SK-N-DZ (cell line): ENCODE measurements at regions not wholly inside any gene's neighbourhood (a gene's known extent, or its start where the extent isn't known, plus 50 kb on each side); places are given as distances from the start of the nearest gene placed in this dataset.
"Not testable (repeated sequence)": the region's sequence is repeated elsewhere in the genome, so short reads cannot be mapped to it uniquely, and the experiment has no call there.

Experiments
- DNase-seq: peaks from one replicate; pipeline ENCODE4 v3.0.0-alpha.2; 2015; ENCODE audit warnings: low spot score

DNA sequence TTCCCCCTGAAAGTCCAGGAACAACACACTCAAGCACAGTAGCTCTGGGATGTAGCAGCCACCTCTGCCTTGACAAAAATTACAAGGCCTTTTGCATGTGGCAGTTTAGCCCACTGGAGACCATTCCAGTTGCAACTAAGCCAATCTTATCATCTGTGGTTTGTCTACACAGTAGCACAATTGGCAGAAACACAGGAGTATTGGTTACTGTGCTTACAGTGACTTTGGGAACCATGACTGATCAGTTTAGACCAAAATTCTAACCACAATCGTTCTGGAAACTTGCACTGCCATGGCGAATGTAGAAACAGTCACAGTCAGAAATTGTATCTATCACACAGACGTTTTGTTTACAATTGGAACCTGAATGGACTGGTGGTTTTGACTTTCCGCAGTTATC, 403.7 kb upstream of the MEIS1 start:
- no peak for DNase-seq

DNA sequence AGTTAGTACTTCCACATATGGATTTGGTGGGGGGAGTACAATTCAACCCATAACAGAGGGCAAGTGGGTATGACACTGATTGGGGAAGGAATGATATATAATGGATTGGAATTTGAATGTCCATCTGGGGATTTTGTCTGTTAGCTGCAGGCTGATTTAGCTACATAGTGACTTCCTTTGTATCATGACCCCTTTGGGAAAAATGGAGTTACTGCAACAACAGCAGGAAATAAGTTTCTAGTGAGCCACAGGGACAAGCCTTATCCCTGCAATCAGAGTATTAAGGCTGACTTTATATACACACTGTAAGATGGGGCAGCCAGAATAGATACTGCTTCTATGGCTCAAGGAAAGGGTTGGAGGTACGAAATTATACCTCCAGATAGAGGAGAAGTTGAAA, 404.4 kb upstream of the MEIS1 start:
- DNase-seq, result peak; percentile 9

DNA sequence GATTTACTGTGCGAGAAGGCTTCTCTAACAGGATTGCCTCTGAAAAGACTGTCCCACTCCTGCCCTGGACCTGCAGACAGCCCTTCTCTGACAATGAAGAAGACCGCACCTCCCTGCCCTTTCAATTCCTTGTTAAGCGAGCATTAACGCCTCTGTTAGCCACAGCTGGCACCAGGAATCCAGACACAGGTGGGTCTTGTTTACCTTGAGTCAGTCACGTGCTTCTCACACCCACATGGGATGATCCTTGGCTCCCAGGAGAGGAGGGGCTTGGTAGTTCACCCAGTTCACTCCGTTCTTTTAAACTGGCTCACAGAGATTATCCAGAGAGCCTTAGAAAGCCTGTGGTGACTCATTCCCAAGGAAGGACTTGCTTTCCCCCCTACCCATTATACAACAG, 410.5 kb upstream of the MEIS1 start:
- DNase-seq, result no peak

DNA sequence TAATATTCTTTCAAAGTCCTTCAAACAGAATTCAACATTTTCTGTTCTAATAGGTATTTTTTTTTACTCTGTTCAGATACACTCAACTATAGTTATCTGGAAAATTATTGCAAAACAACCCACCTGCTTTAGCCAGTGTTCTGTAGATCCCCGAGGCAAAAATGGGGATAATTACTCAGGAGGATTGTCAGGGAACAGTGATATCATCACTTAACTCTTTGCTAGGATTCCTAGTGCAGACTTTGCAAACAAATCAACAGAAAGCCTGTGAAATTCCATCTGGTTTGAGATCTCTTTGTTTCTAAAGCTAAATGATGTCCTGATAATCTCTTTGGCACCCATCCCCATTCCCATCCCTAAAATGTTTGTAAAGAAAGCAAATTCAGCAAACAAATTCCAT, 413.6 kb upstream of the MEIS1 start:
- DNase-seq, result no peak

DNA sequence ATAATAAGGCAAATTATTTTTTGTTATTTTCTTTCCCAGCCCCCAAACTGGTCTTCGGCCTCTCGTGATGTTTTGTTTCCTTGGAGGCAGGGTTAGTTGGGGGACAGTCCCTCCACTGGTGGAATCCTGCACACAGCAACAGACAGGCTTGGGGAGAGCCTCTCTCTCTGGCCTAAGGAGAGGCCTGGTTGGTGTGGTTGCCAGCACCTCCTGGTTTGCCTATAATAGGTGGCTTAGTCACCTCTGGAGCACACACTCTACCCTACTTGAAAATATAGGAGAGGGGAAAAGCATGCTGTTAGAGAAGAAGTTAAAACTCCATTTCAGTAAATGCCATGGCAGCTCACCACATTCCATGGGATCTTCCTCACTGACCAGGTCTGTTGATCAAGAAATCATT, 417.2 kb upstream of the MEIS1 start:
- DNase-seq, result no peak

DNA sequence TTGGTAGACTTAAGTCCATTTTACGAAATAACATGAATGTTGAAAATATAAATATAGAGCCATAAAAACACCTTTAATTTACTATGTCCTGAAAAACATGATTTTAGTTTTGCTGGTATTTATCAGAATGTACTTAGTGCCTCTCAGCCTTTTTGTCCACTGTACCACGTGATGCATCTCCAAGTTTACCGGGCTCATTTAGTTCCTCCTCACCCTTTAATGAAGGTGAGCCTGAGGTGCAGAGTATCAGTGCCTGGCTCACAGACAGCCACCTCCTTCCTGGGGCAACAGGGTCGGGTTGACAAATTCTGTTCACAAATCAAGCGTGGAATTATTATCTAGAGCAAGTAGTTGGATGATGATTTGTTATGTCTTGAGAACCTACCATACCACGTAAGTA, 420.5 kb upstream of the MEIS1 start:
- DNase-seq, result no peak

DNA sequence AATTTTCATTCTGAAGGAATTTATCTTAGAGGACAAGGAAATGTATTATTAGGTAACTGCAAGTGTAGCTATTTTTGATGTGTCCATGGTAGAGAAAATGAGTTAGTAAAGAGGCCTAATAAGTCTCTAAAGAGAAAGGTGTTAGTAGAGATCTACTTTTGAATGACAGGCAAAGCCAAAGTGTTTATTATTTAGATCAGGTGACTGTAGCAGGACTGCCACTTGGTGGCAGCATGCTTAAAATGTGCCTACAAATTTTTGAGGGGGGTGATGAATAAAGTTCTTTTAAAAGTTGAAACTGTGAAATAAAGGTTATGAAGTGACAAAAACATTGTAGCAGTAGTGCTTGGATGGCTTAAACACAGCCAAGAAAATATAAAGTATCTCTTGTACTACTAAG, 421.5 kb upstream of the MEIS1 start:
- DNase-seq, result no peak

DNA sequence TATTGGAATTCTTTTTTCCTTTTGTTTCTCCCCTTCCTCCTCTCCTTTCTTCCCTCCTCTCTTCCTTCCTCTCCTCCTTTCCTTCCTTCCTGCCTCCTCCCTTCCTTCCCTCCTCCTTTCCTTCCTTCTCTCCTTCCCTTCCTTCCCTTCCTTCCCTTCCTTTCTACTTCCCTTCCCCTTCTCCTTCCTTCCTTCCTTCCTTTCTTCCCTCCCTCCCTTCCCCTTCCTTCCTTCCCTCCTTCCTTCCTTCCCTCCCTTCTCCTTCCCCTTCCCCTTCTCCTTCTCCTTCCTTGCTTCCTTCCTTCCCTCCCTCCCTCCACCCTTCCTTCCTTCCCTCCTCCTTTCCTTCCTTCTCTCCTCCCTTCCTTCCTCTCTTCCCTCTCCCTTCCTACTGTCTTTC, 431.0 kb upstream of the MEIS1 start:
- no peak for DNase-seq

DNA sequence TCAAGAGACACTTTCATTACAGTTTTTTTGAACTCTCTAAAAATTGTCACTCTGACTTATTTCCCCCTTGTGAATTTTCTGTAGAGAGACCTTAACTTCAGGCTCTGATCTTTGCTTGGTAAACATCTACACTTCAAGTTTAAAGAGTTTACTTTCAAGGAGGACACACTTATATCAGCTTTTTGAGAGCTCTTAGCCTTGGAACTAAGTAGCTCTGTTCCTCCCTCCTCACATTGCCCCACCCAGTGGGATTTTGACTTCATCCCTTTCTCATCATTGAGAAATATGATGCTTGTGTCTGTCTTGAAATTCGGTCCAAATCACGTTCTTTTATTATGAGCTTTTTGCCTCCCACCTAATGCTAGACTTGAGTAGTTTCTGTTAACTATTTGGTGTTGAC, 433.4 kb upstream of the MEIS1 start:
- no peak for DNase-seq

DNA sequence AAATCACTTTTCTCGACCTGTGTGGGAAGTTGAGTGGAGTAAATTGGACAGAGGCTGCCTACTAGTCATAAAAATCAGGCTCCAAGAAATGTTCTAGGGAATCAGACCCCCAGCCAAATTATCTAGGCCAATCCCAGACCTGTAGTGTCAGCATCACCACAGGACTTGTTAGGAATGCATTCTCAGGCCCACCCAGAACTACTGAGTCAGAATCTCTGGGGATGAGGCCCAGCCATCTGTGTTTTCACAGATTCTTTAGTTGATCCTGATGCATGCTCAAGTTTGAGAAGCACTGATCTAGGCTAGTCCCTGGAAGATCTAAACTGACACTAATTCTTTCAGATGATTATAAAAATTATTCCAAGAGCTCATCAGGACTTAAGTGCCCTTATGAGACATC, 434.0 kb upstream of the MEIS1 start:
- no peak for DNase-seq

DNA sequence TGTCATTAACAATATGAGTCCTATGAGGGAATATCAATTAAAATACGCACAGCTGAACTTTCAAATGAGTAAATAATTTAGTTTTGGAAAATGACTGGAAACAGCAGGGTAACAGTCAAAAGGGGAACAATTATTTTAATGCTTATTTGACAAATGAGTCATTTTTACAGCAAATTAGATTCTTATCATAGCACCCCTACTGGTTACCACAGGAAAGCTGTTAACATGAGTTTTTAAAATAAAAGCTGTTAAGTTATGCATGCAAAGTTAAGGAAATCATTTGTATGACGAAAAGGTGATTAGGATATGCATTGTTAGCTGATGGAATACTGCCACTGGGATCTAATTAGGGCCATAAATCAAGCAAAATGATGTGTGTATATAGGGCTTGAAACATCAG, 435.1 kb upstream of the MEIS1 start:
- no peak for DNase-seq

DNA sequence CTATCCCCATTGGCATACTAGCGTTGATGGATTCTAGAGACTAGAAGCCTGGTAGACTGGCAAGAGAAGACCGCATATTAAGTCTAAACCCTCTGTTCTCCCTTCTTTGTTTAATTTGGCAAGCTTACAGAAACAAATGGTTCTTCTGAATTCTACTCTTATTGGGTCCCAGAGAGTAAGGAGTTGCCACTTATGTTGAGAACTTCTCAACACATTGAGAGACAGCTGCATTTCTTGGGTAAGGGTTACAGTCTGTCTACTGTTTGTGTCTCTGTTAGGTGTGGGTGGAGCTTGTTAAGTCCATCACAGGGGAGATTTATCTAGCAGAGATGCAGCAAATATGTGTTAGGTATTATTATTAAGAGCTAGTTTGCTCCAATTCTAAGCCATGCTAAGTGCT, 435.8 kb upstream of the MEIS1 start:
- no peak for DNase-seq

DNA sequence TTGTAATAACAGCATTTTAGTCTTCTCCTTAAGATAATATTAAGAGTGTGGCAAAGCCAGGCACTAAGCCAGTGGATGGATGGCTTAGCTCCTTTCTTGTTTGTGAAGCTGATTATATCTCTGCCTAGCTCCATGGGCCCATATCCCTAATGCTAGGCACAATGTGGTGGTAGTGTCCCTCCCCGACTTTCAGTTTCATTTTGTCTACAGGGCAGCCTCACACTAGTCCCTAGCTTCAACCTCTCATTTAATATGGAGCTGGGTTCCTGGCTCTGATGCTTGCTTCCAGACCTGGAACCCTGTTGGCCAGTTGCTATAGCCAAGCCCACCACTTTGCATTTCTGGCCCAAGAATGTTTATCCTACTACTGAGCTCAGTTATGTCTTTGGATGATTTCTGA, 437.0 kb upstream of the MEIS1 start:
- DNase-seq, result no peak

DNA sequence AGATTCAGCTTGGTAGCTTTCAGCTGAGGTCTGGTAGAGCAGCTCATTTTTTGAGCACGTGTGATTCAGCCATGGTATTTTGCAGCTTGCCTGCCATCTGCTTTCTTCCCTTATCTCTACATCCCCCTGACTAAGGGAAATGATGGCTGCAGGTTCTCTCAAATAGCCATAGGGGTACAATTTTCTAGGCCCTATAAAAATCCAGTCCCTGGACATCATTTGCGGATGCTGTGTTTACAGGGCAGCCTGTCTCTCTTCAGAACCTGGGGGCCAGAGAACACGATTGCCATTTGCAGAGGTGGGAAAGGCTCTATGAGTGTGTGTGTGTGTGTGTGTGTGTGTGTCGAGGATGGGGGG, 442.7 kb upstream of the MEIS1 start:
- DNase-seq, result peak; percentile 41

DNA sequence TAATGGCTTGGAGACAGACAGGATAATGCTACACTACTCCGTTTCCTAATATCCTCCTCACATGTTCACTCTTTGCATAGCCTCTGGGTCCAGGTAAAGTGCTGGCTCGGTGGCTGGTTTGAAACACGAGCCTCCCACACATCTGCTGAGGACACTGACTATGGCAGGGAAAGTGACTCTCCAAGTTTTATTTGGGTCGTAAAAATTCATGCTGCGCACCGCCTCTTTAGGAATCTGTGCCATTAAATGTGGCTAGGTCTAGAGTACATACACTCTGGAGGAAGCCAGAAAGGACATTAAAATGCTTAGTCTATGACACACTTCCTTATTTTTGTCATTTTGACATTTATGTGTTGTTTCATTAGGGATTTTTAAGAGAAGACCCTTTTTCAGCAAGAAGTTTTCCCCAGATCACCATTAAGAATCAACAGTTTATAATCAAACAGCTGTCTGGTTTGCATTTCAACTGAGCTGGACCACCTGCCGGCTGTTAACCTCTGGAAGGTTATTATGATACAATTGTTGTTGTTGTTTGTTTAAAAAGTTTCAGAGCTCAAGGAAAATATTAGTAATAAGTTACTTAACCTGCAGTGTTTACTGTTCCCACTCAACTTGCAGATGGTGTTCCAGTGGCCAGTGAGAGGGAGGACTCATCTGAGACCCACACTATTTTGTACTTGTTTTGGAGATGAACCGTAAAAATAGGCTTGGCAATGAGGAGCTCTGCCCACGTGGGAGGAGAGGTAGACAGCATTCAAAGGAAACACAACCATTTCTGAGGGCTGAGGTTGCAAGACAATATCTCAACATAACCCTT, 443.3 kb upstream of the MEIS1 start:
- no peak for DNase-seq

DNA sequence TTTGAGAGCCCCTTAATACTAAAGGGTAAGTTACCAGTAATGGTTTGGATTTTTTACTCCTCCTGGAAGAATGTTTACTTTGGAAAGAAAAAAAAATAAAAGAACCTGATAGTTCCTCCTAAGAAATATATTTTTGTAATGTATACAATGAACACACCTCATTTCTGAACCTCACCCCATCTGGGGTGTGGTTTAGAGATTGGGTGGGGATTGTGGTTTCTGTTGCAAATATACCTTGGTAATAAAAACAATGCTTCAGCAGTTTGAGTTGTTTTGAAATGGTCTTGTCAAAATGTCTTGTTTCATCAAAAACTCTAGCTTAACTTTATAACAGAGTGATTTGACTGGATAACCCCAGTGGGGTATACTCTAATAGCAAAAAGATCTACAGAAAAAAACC, 448.9 kb upstream of the MEIS1 start:
- DNase-seq, result no peak

DNA sequence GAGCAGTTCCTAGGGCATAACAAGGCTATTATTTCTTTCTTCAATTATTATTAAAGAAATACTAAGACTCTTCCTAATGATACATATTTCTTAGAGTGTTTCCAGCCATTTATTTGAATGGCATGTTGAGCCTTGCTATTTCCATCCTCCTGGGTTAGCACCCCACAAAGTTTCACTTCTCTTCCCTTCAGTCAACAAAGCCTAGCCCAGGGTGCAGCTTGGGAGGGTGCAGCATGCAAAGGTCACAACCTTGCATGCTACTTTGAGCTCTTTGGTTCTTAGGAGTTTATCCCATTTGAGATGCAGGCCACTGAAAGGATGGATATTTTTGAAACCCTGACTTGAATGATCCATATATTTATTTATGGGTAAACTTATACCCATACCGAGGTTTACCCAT, 454.4 kb upstream of the MEIS1 start:
- no peak for DNase-seq

DNA sequence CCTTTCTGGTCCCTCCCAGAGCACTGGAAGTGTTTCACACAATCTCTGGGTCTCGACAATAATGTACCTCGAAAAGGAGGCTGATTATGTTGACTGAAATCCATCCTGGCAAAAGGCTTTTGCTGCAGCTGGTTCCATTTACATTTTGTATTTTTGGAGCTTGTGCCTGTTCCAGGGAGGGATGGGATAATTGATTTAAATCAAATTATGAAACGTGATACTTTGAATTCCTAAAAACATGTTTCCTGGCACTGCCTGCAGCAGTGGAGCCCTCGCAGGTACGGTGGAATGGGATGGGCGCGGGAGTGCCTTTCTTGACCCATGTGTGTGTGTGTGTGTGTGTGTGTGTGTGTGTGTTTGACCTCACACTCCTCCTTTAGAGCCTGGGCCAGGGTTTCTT, 455.5 kb upstream of the MEIS1 start:
- peak; percentile 67 for DNase-seq

DNA sequence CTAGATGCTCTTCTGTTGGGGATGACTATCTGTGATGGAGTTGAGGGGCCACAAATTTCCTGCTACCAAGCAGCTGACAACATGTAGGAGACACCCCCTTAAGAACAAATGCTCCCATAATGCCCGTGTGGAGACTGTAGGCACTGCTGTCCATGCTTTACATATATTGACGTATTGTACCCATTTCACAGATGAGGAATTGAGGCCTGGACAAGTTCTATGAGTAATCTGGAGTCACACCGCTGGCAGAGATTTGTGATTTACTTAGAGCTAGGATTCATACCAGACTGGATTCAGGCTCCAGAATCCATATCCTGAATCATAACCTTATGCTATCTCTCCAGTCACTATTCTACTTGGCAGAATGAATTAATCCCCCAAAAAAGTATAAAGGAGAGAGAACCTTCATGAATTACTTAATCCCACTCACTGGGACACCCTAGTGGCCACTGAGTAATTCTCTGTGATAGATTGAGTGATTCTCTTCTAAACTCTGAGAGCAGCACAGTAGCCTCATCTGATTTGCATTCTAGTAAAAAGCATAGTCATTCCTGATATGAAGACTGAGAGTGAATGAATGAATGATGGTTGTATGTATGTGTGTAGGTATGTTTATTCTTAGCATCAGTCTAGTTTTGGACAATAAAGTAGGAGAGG, 460.7 kb upstream of the MEIS1 start:
- no peak for DNase-seq

DNA sequence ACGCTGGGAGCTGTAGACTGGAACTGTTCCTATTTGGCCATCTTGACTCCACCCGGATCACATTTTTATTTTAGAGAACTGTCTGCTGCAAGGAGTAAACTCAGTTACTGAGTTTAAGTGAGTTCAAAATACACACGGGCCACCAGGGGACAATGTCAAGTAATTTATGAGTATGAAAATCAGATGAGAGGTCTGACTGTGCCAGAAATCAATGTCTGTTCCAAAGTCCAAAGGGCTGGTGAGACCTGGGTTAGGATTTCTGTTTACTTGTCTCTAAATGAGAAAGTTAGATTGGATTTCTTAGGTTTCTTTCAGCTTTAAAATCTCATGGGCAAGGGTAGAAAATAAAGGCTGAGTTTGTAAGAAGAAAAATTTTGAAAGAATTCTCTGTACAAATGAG, 465.8 kb upstream of the MEIS1 start:
- DNase-seq, result no peak

DNA sequence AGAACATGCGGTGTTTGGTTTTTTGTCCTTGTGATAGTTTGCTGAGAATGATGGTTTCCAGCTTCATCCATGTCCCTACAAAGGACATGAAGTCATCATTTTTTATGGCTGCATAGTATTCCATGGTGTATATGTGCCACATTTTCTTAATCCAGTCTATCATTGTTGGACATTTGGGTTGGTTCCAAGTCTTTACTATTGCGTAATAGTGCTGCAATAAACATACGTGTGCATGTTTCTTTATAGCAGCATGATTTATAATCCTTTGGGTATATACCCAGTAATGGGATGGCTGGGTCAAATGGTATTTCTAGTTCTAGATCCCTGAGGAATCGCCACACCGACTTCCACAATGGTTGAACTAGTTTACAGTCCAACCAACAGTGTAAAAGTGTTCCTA, 471.6 kb upstream of the MEIS1 start:
- DNase-seq, result not testable (repeated sequence)

DNA sequence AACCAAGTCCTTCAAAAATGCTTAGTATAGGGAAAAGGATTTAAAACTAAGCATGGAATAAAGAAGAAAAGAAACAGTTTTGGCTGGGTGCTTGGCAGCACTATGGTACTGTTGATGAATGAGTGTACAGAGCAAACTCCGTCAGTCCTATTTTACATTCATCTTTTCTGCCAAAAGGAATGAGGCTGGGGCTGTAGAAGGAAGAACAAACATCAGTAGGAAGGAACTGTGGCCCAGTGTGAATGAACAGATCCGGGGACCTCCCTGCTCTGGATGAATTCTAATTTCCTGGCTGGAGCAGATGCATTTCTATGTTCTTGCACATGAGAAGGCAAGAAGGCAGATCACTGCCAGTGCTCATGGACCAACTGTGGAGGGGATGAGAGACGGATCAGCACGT, 474.0 kb upstream of the MEIS1 start:
- no peak for DNase-seq

DNA sequence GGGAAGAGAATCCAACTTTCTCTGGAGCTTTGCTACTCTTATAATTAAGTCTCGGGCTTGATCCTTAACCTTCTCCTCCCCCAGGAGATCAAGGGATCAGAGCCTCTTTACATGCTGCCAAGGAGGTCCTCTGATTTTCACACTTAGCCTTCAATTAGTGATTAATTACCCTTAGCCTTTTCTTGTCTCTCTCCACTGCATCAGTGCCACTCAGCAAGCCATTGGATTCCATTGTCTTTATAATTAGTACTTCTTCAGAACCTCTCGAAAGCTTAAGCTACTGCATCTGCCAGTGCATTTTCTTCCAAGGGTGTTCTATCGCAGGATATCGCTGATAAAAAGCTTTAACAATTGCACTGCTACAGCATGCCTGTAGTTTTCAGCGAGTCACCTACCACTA, 477.0 kb upstream of the MEIS1 start:
- no peak for DNase-seq

DNA sequence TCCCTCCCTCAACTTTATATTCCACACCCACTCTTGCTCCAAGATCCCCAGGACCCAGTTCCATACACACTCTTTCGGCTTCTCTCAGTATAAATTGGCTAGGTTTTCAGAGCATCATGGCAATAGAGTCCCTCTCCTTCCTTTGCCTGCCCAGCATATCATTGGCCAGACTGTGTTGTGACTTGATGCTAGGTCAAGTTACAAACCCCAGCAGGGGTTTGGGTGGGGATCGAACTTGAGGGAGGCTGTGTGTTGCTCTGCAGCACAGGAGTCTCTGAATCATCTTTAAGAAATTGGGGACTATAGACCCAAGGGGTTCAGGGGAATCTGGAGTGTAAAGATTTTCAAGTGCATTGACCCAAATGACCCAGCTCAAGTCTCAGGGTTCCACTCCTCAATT, 477.5 kb upstream of the MEIS1 start:
- no peak for DNase-seq
